OCI-LY1 (cell line): ENCODE measurements at regions not wholly inside any gene's neighbourhood (a gene's known extent, or its start where the extent isn't known, plus 50 kb on each side); places are given as distances from the start of the nearest gene placed in this dataset.

ENCODE experiments used
- CTCF ChIP-seq: fragments of 200-600 bp; sonication (generic), shearing (Covaris generic); IDR thresholded peaks from 2 replicates; pipeline ENCODE4 v1.5.1; 2017; ENCODE audit warnings: mild to moderate bottlenecking, antibody characterized with exemption, low read length, moderate library complexity, mixed read lengths
- EZH2 ChIP-seq: fragments of 200-600 bp; sonication (generic), shearing (Covaris generic); IDR thresholded peaks from 2 replicates; pipeline ENCODE4 v1.8.0; 2017; ENCODE audit warnings: borderline replicate concordance, mixed run types, mild to moderate bottlenecking, antibody characterized with exemption, low read length, moderate library complexity, mixed read lengths

- TF ChIP-seq EZH2 (no peak), CTCF (no peak)
These were observed 558.8 kb upstream of the KLHL1 start for GRCh38 chr13:70666883-70667556.
